HG02798 (cell line): ENCODE measurements at regions not wholly inside any gene's neighbourhood (a gene's known extent, or its start where the extent isn't known, plus 50 kb on each side); places are given as distances from the start of the nearest gene placed in this dataset.
A peak's percentile ranks its signal among the peaks of the same experiment; 100 is the strongest.
"Not testable (repeated sequence)": the region's sequence is repeated elsewhere in the genome, so short reads cannot be mapped to it uniquely, and the experiment has no call there.

Source experiments
- ATAC-seq: cut with Tn5 transposase; IDR thresholded peaks from one replicate; pipeline ENCODE4 v1.9.1; 2021; ENCODE audit warnings: mild to moderate bottlenecking; ENCODE audit not compliant: unreplicated experiment, poor library complexity

DNA sequence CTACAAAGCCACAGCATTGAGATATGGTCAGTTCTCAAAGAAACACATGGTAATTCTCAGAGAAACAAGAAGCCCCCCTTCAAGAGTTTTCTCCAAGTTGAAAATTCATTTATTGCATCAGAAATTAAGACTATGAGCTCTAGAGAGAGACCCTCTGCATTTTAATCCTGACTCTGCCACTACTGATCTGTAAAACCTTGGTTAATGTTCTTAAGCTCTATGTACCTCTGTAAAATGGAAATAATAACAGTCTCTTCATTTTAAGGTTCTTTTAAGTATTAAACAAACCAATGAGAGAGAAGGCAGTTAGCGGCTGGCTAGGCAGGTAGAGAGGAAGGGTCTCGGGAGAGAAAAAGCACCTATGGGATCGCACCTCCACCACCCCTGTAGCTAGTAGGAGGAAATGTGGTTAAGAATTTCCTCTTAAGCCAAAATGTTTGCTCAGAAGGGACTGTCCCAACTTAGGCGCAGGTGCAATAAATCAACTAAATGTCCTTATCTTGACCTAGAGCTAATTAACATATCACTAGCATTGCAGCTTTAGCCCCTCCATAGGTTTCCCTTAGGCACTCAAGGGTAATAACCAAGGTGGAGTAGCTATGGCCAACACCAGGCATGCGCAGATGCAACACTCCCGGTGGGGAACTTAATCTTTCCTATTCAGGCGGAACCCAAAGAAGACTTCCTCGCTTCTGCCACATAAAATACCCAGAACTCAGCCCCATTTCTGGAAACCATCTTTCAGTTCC, 1685.4 kb downstream of the MRPL39 start:
- no peak for ATAC-seq

DNA sequence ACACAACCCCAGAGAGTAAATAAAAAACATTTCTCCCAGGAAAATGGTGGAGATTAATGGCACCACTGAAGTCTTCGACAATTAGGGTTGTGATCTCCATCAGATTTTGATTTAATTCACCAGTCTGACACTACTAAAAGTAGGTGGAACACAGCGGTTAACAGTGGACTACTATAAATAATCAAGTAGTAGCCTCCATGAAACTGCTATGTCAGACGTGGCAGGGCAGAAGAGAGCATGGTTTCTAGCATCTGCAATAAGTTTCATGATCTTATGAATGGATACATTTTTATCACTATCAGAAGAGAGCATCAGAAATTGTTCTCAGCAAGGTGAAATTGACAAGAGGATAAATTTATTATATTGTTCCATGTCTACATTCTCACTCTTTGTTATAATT, 1706.6 kb downstream of the MRPL39 start:
- no peak for ATAC-seq

DNA sequence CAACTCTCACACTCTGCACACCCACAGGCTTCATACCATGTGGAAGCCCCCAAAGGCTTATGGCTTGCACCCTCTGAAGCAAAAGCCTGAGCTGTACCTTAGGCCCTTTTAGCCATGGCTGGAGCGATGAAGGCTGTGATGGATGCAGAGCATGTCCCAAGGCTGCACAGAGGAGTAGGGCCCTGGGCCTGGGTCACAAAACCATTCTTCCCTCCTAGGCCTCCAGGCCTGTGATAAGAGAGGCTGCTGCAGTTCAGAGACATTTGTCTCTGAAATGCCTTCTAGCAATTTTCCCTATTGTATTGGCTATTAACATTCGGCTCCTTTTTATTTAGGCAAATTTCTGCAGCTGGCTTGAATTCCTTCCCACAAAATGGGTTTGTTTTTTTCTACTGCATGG, 1707.7 kb downstream of the MRPL39 start:
- no peak for ATAC-seq

DNA sequence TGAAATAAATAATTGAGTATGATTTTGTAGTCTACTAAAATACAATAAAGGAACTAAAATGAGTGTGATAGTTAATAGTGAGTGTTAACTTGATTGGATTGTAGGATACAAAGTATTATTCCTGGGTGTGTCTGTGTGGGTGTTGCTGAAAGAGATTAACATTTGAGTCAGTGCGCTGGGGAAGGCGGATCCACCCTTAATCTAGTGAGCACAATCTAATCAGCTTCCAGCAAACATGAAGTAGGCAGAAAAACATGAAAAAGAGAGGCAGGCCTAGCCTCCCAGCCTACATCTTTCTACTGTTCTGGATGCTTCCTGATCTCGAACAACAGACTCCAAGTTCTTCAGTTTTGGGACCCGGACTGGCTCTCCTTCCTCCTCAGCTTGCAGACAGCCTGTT, 1716.6 kb downstream of the MRPL39 start:
- no peak for ATAC-seq

DNA sequence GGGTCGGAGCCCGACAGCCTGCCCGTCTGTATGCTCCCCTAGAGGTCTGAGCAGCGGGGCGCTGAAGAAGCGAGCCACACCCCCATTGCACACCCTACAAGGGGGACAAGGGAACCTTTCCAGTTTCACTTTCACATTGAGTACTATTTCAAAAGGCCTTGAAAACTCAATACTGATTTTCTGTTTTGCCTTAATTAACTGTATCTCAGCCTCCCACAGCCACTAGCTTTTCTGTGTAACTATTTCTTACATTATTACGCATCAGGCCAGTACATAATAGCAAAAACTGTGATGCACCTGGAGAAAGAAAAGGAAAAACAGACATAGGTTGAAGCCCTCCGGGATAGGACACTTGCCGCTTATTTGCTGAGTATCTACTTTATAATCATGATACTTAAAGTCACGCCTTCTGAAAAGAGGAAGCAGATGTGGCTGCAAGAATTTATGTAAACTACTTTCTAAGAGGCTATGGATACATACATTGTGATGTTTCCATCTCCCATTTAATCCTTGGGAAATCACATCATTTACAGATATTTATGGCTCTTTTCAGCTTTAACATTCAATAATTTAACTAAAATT, 1719.5 kb downstream of the MRPL39 start:
- peak; percentile 85 for ATAC-seq

DNA sequence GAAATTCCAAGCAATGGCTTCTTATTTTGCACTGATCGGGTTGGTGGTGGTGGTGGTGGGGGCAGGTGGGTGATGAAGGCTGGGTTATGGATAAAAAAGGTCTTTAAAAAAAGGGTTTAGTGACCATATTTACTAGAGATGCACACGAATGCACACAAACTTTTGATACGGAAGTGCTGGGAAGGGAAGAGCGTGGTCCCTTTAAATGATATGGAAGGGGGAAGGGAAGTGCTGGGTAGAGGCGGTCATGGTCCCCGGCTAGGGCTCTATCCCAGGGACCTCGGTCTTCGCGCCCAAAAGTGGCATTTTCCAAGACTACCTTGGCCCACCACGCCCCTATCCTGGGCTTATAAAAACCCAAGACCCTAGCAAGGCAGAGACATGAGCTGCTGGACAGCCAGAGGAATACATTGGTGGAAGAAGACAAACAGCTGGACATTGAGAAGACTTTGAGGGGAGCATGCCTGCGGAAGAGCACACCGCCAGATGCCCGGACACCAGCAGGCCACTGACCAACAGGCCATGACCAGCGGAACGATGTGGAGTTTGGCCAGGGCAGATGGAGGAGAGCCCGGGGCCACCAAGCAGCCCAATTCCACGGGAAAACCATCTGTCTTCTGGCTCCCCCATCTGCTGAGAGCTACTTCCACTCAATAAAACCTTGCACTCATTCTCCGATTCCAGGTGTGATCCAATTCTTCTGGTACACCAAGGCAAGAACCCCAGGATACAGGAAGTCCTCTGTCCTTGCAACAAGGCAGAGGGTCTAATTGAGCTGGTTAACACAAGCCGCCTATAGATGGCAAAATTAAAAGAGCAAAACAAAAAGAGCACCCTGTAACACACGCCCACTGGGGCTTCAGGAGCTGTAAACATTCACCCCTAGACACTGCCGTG, 1720.2 kb downstream of the MRPL39 start:
- ATAC-seq = no peak

DNA sequence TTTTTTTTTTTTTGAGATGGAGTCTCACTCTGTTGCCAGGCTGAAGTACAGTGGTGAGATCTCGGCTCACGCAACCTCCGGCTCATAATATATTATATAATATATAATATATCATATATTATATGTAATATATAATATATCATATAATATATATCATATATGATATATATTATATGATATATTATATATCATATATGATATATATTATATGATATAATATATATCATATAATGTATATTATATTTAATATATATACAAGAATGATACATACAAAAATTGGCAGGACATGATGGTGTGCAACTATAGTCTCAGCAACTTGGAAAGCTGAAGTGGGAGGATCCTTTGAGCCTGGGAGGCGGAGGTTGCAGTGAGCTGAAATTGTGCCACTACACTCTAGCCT, 1725.5 kb downstream of the MRPL39 start:
- no peak for ATAC-seq

DNA sequence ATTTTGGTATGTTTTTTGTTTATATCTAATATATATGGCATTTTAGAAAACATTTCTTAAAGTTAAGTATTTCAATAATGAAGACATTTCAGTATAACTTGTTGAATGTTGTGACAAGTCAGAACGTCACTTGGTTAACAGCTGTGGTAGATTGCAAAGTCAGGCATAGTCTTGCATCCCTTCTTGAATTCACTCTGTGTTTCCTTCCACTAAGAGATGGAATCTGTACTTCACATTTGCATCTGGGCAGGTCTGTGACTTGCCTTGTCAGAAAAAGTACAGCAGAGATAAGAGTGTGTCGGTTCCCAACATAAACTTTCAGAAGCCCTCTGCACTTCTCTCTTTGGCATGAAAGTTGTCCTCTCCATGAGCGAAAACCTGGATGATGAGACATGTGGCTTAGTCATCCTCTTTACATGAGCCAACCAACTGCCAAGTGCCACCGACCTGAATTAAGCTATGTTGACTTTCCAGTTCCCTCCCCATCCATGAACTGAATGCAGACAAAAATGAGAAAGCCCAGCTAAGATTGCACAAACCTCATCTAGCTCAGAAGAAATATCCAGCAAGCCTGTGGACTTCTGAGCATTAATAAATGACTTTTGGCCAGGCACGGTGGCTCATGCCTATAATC, 1730.2 kb downstream of the MRPL39 start:
- no peak for ATAC-seq

DNA sequence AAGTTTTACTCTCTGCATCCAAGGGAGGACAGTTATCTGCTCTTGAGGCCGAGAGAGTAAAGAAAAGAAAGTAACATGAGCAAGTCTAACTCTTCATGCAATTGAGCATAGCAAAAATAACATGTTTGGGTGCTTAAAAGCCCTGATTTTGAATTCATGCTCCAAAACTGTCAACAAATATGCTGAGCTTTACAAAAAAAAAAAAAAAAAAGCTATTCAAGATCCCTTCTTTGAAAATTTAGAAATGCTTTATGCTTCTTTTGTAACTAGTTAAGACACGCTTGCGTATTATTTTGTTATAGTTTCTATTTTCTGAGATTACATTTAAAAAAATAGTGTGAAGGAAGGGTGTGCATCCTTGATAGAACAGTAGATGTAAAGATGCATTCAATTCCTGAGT, 1733.0 kb downstream of the MRPL39 start:
- no peak for ATAC-seq

DNA sequence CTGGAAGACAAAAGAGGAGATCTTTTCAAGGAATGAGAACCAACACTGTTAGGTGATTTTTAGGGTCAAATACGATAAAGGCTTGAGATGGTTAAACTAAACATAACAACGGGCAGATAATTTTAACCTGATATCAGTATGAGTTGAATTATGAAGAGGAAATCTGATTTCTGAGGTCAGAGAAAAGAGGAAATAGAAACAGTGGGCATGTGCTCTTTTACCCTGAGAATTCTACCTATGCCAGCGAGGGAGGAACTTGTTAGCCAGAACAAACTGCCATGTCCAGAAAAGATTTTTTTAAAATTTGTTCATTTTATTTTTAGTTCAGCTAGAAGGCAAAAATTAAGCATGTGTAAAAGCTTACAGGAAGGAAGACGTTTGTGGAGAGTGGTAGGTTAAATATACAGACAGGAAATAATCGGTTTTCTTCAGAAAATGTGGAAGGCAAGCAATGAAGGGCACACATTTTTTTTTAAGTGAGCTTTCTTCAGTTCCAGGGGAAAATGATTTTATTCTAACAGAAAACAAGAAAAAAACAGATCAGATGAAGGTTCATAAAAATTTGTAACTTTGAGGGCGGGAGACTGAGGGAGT, 1745.3 kb downstream of the MRPL39 start:
- no peak for ATAC-seq

DNA sequence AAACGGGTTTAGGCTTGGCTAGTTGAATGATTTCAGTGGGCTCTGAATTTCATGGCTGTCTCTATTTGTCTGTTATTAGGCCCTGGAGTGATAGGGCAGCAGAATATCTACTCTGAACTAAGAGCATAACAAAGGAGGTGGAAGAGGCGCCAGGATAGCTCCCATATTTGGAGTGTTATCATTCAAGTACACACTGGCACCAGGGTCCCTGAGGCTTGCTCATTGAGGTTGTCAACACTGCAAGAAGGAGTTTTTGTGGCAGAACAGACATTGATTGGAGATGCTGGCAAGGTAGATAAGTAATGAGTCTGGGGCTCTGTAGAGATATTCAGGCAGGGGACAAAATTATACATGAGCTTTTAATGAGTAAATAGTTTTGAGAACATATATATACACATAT, 1748.4 kb downstream of the MRPL39 start:
- ATAC-seq = no peak

DNA sequence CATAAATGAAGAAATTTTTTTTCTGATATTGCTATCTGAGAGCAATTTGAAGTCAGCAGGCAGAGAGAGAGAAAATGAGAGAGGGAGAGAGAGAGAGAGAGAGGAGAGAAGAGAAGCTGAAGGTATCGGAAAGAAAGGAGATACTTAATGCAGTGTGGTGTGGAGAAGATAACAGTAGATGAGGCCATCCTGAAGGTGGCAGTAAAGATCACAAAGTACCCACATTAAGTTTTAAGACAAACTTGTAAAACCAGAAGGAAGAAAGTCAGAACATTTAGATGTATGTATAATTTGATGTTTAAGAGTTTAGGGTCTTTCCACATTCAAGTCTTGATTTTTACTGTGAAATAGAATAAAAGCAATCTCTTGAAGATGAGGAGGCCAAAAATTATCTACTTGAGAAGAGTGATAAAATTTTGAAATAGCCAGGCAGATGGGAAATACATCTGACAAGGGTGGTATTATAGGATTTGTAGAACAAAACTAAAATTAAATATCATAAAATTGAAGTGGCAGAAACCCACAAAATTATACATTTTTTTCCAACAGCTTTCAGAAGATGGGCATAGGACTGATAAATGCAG, 1753.4 kb downstream of the MRPL39 start:
- ATAC-seq = peak; percentile 64

DNA sequence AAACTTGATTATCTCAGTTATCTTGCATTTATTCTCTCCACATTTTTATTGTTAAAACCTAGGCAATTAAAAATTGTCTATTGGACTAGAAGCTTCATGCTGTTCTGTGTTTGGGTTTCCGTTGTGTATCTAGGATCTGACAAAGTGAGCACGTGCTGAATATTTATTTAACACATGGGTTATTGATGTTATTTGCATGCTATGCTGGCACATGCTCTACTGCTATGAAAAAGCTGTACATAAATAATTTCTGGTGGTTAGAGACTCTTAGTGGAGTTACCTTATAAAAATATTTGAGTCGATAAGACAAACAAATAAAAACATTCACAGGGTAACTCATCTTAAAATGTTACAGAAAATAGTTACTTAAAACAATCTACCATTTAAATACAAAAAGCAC, 1769.7 kb downstream of the MRPL39 start:
- no peak for ATAC-seq

DNA sequence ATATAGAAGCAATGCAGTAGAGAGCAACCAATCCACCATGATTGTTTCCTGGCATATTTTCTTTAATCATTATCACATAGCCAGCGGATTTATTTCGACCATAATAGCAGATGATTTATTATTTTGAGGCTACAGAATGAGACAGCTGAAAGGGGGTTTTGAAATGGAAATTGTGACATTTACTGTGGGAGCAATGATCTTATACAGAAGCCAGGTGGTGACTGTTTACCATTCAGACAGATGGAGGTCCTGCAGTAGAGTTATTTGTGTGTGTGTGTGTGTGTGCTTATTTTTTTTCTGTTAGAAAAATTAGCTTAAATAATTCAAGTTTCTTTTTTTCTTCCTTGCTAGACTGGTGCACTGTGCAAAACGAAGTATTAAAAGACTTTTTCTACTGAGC, 1784.5 kb downstream of the MRPL39 start:
- no peak for ATAC-seq

DNA sequence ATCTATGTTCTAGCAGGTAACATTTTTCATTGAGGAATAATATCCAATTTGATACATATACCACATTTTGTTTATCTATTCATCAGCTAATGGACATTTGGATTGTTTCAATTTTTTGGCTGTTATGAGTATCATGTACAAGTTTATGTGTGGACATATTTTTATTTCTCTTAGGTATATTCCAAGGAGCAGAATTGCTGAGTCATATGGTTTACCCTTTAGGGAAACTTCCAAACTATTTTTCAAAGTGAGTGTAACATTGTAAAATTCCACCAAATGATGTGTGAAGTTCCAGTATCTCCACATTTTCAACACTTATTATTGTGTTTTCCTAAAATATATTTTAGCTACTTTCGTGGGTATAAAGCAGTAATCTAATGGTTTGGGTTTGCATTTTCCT, 1789.9 kb downstream of the MRPL39 start:
- ATAC-seq = no peak

DNA sequence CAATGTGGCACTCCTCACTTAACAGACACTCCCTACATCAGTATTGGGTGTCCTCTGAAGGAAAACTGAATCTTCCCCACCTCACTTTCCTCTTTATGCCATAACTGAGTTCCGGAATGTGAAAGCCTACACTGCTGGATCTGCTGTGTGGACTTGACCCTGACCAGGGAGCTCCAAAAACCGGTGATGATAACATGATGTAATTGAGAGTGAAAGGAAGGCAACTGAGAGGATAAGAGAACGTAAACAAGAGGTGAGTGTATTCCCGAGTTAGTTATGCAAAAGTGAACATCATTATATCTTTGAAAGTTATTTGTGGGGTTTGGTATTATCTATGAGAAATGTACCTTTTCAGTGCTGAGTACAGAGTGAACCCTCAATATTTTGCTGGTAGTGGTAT, 1794.8 kb downstream of the MRPL39 start:
- no peak for ATAC-seq

DNA sequence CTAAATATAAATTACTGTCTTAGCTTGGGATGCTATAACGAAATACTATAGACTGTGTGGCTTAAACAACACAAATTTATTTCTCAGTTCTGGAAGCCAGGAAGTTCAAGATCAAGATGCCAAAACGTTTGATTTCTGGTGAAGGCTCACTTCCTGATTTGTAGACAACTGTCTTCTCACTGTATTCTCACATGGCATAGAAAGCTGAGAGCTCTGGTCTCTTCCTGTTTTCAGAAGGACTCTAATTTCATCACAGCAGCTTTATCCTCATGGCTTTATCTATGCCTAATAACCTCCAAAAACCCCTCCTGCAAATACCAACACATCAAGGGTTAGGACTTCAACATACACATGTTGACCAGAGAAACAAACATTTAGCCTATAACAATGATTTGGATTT, 1795.5 kb downstream of the MRPL39 start:
- ATAC-seq = no peak

DNA sequence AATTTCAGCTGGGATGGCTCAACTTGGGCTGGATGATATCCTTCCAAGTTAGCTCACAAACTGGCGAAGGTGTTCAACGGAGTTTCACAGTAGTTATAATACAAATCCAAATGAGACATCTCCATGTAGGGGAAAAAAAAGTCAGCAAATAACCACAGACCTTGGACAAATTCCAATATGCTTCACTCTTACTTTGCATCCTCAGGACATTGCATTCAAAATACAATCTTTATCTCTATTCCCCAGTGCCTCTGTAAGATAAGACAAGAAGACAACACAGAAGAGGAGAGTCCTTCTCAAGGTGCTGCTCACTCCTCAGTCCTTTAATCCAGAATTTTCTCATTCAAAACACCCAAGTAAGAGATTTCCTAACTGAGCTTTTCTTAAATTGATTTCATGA, 1797.7 kb downstream of the MRPL39 start:
- ATAC-seq = no peak

DNA sequence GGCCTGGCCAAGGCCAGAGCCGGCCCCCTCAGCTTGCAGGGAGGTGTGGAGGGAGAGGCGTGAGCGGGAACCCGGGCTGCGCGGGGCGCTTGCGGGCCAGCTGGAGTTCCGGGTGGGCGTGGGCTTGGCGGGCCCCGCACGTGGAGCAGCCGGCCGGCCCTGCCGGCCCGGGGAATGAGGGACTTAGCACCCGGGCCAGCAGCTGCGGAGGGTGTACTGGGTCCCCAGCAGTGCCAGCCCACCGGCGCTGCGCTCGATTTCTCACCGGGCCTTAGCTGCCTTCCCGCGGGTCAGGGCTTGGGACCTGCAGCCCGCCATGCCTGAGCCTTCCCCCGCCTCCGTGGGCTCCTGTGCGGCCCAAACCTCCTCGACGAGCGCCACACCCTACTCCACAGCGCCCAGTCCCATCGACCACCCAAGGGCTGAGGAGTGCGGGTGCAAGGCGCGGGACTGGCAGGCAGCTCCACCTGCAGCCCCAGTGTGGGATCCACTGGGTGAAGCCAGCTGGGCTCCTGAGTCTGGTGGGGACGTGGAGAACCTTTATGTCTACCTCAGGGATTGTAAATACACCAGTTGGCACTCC, 1800.2 kb downstream of the MRPL39 start:
- not testable (repeated sequence) for ATAC-seq

DNA sequence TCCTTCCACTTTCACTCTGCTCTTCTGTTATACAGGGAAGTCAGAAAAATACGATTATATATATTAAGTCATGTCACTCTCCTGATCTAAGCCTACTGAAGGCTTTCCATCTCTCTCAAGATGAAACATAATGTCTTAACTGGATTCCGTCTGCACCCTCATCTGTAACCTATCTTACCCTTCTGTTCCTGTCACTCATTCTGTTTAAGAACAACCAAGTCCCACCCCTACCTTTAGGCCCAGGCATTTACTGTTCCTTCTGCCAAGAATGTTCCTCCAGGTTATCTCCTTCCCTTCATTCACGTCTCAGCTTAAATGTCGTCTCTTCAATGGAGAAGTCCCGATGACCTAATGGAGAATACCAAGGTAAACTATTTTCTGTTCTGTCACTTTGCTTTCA, 1802.4 kb downstream of the MRPL39 start:
- no peak for ATAC-seq
